22Rv1 (cell line): ENCODE measurements at regions not wholly inside any gene's neighbourhood (a gene's known extent, or its start where the extent isn't known, plus 50 kb on each side); places are given as distances from the start of the nearest gene placed in this dataset.

Source experiments
- H3K27ac ChIP-seq: fragments of 450-650 bp; 2 replicates; pipeline ENCODE4 v1.5.1; 2017
- ZFX ChIP-seq: fragments of 450-650 bp; IDR thresholded peaks from 2 replicates; pipeline ENCODE4 v1.6.1; 2017; ENCODE audit warnings: antibody characterized with exemption, borderline replicate concordance
- TF ChIP-seq, protein P1 (sequence below): fragments of 450-650 bp; IDR thresholded peaks from 2 replicates; pipeline ENCODE4 v1.5.1; 2017; ENCODE audit warnings: mild to moderate bottlenecking

DNA sequence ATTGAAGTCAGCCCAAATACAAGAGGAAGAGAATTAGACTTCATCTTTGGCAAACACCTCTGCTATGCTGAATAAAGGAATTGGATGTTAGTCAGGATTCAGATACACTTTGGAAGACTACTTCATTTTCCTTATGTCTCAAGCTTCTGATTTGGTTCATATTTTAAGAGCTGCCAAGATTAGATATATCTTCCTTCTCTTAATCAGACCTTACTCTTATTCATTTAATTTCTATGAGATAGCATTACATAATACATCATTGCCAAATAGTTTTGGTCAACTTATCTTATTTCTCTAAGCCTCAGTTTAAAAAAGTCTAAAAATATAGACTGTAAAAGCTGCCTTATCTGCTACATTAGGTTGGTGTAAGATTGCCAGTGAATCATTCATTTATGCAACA, 330.6 kb upstream of the NAV3 start:
- H3K27ac ChIP-seq: no peak overlapping the region
- TF ChIP-seq, protein P1, sequence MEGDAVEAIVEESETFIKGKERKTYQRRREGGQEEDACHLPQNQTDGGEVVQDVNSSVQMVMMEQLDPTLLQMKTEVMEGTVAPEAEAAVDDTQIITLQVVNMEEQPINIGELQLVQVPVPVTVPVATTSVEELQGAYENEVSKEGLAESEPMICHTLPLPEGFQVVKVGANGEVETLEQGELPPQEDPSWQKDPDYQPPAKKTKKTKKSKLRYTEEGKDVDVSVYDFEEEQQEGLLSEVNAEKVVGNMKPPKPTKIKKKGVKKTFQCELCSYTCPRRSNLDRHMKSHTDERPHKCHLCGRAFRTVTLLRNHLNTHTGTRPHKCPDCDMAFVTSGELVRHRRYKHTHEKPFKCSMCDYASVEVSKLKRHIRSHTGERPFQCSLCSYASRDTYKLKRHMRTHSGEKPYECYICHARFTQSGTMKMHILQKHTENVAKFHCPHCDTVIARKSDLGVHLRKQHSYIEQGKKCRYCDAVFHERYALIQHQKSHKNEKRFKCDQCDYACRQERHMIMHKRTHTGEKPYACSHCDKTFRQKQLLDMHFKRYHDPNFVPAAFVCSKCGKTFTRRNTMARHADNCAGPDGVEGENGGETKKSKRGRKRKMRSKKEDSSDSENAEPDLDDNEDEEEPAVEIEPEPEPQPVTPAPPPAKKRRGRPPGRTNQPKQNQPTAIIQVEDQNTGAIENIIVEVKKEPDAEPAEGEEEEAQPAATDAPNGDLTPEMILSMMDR: no peak
- TF ChIP-seq ZFX: no peak

DNA sequence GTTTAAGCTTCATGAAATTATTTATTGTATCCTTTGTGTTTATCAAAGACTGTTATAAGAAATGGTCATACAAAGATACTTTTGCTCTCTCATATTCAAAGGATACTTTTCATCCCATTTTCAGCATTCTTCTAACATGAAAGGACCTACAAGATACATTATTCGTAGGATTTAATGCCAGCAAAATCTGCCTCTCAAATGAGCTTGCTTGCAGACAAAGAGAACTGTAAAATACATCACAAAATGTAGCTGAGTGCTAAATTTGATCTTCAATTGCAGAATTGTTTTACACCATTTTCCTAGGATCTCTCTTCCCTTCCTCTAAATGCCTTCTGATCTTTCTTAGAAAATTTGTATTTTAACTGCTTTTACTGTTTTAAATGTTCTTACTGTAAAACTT, 333.0 kb upstream of the NAV3 start:
- H3K27ac ChIP-seq: no peak overlapping the region
- TF ChIP-seq, protein P1: no peak
- TF ChIP-seq ZFX: no peak

DNA sequence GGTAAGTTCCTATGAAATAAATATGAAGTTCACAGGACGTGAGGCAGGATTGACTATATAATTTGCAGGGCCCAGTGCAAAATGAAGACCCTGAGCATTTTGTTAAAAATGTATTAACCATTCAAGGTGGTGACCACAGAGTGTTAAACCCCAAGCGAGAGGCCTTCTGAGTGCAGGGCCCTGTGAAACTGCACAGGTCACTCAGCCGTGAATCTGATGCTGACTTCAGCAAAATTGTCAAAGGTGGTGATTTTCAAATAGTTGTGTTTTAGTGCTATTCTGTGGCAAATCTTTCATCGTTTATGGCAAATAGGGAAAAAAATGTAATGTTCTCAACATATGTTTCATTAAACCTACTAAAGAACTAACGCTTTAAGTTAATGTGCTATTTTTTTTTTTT, 334.0 kb upstream of the NAV3 start:
- no peak overlapping the region for H3K27ac ChIP-seq
- no peak for TF ChIP-seq ZFX
- TF ChIP-seq, protein P1: no peak

DNA sequence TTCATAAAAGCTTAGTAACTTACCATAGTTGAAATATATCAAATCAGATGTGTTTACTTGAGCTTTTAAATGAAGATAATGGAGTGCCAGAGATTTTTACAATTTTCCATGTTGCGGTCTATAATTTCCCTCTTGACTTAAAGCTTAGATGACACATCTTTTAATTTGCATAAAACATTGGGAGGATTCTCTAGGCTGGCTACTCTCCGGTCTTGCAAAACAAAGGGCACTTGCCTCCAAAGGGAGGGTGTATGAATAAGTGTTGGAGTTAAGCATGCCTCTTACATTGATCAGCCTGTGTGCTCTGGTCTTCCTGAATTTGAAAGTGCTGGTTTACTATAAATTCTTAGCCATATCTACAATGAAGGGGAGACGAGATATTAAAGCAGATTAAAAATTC, 336.4 kb upstream of the NAV3 start:
- TF ChIP-seq, protein P1: no peak
- TF ChIP-seq ZFX: no peak

DNA sequence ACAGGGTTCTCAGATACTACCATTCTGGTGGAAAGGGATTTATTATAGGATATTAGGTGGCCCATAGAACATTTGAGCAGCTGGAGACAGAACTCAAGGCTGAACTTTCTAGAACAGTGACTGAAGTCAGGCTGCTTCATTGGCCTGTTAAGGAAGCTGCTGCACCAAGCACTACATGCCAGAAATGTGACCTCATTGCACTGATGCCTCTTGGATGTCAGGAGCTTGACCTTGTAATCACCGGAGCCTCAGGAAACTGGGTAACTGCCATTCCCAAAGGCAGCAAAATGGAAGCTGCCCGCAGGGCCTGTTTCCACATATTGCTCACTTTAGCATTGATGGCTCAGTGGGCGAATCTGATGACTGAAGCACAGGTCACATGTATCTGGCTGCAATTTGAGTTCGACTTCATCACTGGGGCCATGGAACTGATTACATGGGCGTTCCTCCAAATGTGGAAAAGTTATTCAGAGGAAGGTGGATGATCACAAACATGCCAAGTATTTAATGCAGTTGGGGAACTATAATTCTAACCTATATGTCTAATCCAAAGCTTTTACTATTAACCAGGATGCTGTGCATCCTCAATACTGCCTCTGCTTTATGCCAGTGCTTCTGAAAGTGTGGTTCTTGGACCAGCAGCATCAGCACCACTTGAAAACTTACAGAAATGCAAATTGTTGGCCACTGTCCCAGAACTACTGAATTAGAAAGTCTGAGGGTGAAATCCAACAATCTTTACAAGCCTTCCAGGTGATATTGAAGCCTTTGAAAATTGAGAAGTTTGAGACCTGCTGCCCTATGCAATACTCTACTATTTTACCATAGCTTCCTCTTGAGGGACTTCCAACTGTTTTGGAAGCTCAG, 337.2 kb upstream of the NAV3 start:
- no peak for TF ChIP-seq ZFX
- TF ChIP-seq, protein P1: no peak
- H3K27ac ChIP-seq: no peak overlapping the region

More for the DNA sequence above, 336.4 kb upstream of the NAV3 start:
- H3K27ac ChIP-seq: no peak overlapping the region

DNA sequence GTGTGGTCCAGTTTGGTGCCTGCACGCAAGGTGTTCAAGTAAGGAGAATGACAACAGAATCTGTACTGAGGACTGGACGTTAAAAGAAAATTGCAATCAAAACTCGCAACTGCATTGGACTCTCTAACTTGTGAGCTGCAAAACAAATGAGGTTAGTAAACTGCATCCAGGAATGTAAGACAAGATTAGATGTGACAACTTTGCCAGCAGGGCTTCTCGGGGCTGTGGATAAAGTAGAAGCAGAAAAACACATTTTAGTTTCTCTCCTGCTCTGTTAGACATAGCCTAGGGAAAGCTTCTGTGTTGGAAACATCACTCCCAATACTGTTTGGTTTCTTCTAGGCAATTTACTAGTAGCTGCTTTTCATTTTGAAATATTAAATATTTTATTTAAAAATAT, 338.2 kb upstream of the NAV3 start:
- TF ChIP-seq ZFX: no peak
- TF ChIP-seq, protein P1: no peak
- H3K27ac ChIP-seq: no peak overlapping the region

DNA sequence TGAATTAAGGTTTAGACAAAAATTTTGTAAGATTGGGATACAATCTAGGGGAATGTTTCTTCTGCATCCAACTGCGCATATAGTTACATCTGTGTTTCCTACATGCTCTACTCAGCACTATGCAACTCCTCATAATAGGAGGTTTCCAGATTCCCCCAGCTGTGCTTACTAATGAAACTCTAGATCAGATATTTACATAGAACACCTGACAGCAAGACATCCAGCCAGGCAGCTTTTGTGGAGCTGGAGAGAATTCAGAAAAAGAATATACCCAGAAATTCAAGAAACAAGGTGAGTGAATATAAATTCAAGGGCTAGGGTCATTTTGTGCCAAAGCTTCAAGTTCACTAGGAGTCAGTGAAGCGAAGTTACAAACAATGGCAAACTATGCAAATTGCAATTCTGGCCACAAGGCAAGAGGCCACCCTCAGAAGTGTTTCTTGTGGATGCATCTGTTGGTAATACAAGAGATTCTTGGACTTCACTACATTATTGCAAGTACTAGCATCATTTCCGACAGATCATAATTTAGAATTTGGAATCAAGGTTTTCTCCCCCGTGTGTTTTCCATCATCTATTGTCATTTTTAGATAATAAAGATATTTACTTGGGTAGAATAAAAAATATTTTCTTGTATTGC, 341.2 kb upstream of the NAV3 start:
- TF ChIP-seq, protein P1: no peak
- TF ChIP-seq ZFX: no peak
- no peak overlapping the region for H3K27ac ChIP-seq
